GM21825 (cell line): ENCODE measurements at regions not wholly inside any gene's neighbourhood (a gene's known extent, or its start where the extent isn't known, plus 50 kb on each side); places are given as distances from the start of the nearest gene placed in this dataset.

ENCODE experiments used
- ATAC-seq: cut with Tn5 transposase; IDR thresholded peaks from one replicate; pipeline ENCODE4 v1.9.1; 2021; ENCODE audit warnings: mild to moderate bottlenecking, moderate library complexity; ENCODE audit not compliant: unreplicated experiment

DNA sequence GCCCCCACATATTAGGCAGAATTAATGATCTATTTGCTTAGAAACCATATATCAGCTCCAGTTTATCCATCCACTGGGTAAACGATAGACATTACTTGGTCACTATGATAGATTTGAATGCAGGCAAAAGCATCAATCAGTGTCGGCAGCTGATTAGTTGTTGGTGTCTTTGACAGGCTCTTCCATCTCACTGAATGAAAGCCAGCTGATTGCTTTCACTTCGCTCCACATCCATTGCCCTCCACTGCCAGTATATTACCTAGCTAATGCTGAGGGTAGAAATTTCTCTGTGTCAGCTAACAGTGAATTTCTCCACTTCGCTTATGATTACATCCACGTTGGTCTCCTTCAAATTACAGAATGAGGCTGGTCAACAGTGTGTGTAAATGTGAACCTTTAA is 821.3 kb upstream of the TYRP1 start:
- no peak for ATAC-seq

DNA sequence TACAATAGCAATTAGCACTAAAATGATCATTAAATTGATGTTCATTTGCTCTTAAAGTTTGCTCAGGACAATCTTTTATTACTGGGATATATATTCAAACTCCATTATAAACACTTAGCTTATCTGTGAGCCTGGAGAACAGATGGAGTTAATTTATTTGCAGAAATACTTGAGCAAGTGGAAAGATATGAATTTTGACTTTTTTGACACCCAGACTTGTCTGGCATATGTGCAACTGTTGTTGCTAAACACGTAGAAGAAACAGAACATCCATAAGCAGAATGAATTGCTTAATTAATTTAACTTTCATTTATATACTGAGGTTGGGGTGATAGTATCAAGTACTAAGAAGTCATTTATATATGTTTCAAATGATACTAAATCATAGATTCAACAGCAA is 820.7 kb upstream of the TYRP1 start:
- ATAC-seq: no peak

DNA sequence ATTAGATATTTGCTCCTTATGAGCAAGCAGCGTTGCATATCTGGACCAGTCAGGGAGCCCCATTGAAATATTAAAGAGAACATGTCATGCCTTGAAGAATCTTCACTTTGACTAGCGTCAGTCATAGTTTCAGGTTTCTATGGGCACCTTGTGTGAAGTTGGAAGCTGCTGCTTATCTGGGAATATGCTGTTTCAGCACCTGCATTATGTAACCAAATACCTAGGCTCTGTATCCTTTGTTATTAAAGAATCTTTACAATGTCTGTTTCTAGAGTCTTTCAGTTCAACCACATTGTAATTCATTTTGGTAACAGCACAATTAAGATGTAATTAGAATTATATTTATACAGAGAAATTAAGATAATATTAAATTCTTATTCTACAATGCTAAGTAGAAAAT is 818.8 kb upstream of the TYRP1 start:
- no peak for ATAC-seq

DNA sequence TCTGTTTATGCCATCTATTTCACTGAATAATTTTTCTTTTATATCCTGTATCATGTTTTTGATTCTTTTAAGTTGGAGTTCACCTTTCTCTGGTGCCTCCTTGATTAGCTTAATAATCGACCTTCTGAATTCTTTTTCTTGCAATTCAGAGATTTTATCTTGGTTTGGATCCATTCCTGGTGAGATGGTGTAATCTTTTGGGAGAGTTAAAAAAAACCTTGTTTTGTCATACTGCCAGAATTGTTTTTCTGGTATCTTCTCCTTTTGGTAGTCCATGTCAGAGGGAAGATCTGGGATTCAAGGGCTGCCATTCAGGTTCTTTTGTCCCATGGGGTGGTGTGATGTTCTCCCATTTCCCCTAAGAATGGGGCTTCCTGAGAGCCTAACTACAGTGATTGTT is 800.8 kb upstream of the TYRP1 start:
- no peak for ATAC-seq

DNA sequence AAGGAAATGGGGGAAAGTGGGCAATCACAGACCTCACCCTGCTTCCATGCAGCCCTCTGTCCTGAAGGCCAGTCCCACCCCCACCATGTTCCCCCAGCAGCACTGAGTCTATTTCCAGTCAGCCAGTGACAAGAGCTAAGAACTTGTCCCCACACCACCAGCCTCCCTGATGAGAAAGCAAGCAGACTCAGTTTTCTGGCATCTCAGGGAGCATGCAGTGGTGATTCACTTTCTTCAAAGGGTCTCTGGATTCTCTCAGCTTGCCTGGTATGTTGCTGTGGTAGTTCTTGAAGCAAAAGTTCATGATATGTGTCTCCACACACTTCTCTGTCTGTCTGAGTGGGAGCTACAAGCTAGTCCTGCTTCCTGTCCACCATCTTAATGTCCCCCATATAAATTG is 799.9 kb upstream of the TYRP1 start:
- ATAC-seq: no peak

DNA sequence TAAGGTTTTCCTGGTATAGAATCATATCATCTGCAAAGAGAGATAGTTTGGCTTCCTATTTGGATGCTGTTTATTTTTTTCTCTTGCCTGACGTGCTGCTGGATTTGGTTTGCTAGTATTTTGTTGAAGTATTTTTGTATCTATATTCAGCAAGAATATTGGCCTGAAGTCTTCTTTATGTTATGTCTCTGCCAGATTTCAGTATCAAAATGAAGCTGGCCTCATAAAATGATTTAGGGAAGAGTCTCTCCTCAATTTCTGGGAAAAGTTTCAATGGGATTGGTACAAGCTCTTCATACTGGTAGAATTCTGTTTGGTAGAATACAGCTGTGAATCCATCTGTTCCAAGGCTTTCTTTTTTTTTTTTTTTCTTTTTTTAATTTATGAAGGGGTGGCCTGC is 799.0 kb upstream of the TYRP1 start:
- ATAC-seq: no peak

DNA sequence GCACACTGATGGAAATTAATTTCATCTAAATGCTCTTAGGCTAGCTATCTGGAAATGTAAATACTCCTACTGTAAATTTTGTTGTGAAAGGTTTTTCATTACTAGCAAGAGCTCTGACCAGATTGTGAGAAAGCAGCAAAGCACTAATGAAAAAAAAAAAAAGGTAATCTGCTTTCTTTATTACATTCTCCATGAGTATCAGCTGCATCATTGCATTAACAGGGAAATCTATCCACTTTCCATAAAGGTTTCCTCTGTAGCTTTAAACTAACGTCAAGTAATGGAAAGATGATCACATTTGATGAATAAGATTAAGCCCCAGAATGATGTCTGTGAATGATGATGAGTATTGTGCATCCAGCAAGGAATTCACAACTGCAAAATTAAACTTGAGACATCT is 790.6 kb upstream of the TYRP1 start:
- ATAC-seq: no peak

DNA sequence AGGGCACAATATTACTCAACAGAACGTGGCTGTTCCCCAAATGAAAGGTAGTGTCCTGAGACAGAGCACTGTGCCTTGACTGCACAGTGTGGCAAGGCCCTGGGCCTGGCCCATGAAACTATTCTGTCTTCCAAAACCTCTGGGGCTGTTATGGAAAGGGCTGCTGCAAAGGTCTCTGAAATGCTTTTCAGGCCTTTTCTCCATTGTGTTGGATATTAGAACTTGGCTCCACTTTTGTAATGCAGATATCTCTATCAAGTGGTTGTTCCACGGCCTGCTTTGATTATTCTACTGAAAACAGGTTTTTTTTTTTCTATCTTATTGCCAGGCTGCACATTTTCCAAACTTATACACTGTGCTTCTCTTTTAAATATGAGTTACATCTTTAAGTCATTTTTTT is 777.5 kb upstream of the TYRP1 start:
- no peak for ATAC-seq

DNA sequence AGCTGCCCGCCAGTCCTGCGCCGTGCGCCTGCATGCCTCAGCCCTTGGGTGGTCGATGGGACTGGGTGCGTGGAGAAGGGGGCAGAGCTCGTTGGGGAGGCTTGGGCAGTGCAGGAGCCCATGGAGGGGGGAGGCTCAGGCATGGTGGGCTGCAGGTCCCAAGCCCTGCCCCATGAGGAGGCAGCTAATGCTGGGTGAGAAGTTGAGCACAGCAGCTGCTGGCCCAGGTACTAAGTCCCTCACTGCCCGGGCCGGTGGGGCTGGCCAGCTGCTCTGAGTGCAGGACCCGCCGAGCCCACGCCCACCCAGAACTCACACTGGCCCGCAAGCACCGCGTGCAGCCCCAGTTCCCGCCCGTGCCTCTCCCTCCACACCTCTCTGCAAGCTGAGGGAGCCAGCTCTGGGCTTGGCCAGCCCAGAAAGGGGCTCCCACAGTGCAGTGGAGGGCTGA is 764.3 kb upstream of the TYRP1 start:
- no peak for ATAC-seq

DNA sequence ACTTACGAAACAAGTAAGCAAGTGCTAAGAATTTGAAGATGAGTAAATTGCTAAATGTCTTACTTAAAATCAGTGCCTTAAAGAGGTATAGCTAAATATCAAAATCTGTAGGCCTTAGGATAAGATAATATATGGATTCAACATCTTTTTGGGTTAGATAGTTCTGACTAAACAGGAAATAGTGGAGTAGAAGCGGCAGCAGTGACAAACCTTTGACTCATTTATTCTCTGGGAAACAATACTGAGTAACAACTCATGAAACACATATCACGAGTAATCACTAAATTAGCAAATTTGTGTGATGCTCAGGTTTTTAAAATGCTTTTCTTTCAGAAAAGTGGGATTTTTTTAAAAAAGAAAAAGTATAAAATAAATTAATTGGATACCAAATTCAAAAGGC is 762.1 kb upstream of the TYRP1 start:
- ATAC-seq: no peak

DNA sequence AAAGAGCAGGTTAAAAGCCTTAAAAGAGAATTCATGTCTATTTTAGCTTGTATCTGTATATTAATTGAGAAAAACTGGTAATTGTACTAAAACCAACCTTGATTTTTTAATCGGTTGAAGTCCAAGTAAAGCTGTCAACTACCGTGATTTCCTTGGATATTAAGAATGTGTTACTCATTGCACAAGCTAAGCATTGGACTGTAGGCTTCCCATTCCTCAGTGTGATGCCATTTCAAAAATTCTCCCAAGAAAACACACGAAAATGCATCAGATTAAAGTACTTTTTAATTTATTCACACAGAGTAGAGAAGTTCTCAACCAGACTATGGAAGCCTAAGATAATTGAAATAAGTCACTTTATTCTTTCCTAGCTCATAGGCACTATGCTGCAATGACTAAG is 761.4 kb upstream of the TYRP1 start:
- no peak for ATAC-seq

DNA sequence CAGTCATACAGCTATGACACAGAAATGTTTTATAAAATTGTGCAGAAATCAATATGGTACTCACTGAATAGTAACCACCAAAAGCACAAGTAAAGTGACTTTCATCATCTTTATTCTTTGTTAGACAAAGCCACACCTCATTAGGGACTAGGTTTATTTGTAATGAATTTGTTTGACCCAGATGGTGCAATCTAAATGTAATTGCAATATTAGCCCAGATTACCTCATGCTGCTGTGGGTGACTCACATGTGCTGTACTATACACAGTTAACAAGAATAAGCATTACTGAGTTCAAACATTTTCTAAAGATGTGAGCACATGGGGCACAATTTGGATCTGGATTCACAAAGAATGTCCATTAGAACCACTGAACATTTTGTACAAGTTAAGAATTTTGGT is 759.3 kb upstream of the TYRP1 start:
- no peak for ATAC-seq

DNA sequence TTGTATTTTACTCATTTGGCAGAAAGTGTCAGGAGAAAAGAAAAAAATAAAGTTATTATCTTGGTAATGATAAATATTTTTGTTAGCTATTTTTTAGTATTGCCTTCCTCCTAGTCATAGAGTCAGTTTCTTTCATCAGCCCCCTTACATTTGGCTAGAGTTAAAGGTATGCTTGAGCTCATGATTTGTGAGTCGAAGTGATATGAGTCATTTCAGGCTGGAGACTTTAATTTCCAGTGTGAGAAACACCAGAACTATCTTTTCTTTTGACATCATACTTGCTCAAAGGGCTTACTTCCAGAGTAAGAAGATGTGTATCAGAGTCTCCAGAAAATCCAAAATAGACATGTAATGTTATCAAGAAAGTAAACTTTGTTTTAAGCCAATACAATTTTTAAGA is 746.7 kb upstream of the TYRP1 start:
- no peak for ATAC-seq

DNA sequence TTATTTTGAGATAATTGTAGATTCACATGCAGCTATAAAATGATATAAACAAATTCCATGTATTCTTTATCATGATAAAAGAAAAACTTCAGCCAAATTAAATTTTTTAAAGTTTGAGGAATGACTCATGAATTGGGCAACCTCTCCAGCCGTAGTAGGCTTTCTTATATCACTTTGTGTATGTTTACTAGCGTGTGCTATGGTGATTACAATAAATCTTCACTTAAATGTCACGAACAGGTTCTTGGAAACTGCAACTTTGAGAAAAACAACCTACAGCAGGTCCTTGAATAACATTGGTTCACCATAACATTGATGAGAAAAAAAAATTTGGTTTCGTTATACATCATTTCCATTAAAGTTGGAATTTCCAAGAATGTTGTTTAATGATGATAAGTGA is 730.9 kb upstream of the TYRP1 start:
- no peak for ATAC-seq

DNA sequence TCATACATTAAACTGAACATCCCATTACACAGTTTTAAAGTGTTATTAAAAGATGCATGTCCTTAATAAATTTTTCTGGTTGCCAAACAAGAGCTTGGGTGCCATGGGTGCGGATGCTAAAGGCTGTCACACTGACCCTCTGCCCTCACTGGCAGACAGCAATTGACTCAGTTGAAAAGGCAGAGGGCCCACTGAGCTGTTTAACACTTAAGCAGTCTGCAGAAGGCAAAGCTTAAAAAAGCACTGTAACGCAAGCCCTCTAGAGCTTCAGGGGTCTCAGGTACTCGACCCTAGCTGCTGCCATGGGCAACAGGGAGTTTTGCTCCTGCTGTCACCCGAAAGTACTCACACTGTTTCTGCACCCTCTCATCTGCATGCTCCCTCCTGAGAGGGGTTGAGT is 726.4 kb upstream of the TYRP1 start:
- ATAC-seq: no peak

DNA sequence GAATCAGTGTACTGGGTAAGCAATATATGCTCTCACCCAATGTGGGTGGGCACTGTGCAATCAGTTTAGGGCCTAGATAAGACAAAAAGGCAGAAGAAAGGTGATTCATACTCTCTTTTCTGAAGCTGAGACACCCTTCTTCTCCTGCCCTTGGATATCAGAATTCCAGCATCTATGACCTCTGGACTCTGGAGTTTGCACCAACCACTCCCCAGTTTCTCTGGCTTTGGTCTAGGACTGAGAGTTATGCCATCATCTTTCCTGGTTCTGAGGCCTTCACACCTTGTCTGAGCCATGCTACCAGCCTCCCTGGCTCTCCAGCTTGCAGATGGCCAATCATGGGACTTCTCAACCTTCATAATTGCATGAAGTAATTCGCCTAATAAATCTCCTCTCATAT is 724.6 kb upstream of the TYRP1 start:
- no peak for ATAC-seq

DNA sequence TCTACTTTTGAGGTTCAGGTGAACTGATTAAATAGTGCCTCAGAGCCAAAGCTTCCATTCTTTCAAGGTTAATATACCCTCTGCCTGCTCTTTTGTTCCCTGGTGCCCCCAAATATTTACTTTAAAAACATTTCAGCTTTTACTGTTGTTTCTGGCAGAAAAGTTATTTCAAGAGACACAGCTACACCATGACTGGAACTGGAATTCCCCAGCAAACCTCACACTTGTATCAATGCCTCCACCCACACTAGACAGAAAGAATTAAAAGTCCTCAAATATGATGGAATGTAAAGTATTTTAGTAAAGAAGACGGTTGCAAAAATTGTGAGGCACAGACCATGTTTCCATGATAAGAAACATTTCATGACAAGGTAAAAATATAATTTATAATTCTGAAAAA is 720.2 kb upstream of the TYRP1 start:
- ATAC-seq: no peak

DNA sequence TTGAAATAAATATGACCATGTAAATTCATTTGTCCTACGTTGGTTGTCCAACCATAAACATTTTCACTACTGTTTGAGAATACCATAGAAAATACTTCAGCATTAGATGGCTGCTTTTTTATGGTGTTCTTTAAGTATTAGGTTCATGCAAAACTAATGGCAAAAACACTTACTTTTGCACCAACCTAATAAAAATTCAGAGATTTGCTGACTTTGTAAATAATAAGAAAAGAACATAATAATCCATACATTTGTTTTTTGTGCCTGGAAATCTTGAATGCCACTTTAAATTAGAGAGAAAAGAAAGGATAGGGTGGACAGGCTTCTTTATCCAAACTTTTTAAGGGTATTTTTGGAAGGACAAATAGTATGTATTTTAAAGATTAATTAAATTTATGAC is 719.7 kb upstream of the TYRP1 start:
- no peak for ATAC-seq

DNA sequence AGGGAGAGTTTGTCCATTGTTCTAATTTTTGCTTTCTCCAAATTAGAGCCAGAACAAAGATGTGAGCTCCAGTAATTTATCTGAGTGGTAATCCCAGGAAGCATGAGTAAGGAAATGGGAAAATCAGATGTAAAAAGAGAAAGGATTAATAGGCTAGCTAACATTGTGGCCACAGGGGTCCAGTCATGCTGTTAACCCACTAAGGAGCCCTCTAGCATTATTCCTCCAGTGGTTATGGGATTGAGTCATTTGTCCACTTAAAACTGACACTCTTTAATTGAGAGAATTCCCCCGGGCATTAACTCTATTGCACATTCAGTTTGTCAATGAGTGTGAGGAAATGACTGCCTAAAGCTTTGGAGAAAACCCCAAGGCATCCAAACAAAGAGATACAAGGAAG is 700.3 kb upstream of the TYRP1 start:
- no peak for ATAC-seq

DNA sequence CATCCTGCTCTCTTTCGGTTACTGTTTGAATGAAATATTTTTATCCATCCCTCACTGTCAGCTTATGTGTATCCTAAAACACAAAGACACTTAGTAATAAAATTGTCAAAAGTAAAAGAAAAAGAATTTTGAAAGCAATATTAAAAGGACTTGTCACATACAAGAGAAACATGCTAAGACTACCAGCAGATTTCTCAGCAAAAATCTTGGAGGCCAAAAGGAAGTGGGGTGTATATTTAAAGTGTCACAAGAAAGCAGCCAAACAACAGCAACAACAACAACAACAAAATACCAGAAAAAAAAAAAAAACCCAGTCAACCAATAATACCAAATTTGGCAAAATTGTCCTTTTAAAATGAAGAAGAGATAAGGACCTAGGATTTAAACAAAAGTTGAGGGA is 678.7 kb upstream of the TYRP1 start:
- ATAC-seq: no peak

DNA sequence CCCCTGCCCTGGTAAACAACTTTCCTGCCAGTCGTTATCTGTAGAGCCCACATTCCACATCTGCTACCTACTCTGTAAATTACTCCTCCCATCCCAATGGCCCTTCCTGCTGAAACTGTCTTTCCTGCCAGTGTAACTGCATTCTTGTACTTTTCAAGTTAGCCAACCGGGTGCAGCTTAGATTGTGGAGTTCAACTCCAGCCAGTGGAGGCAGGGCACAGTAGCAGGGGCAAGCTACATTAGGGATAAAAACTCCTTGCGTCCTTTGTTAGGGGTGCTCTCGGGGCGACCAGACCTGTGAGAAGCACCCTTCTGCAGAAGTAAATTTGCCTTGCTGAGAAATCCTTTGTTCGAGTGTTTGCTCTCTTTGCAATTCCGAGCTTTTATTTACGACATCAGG is 639.0 kb upstream of the TYRP1 start:
- no peak for ATAC-seq

DNA sequence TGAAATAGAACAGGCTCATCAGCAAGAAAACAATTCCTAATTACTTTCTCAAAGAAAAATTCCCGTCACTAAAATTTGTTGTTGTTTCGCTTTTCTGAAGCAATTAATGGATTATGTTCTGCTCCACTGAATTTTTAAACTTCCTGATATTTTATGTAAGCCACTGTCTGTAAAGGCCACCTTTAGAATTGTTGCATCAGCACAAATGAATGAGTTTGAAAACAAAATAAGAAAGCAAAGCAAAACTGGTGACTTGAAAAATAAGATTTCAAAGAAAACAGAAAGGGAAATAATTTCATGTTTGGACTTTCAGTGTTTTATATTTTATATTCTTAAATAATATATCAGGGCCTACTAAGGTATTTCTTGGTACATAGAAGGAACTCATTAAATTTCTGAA is 636.3 kb upstream of the TYRP1 start:
- ATAC-seq: no peak

DNA sequence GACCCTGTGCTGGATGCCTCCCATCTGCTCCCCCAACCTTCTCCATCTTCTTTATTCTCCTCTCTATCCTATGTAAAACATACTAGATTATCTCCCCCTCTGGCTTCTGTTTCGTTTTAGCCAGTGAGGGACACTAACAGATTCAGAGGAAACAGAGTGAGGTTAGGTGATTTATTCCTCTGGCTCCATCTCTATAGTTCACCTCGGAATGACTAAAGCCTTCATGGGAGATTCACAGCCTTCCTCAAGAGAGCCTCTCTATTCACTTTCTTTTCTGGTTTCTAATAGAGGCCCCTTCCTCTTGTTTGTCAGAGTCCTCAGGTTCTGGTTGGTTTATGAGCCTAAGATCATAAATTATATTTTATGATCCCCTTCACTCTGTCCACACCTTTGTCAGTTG is 633.1 kb upstream of the TYRP1 start:
- no peak for ATAC-seq

DNA sequence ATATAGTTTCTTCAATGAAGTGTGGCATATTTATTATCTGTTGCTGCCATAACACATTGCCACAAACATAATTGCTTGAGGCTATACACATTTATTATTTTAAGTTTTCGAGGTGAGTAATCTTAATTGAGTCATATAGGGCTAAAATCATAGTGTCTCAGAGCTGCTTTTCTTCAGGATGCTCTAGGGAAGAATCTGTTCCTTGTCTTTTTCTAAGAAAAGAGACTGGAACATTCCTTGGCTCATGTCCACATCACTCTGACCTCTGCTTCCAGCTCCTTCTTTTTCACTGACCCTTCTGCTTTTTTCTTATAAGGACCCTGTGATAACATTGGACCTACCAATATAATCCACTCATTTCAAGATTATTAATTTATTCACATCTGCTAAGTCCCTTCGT is 632.4 kb upstream of the TYRP1 start:
- ATAC-seq: no peak
